ENCODE measurements at regions not wholly inside any gene's neighbourhood (a gene's known extent, or its start where the extent isn't known, plus 50 kb on each side); places are given as distances from the start of the nearest gene placed in this dataset.
A peak's percentile ranks its signal among the peaks of the same experiment; 100 is the strongest.

DNA sequence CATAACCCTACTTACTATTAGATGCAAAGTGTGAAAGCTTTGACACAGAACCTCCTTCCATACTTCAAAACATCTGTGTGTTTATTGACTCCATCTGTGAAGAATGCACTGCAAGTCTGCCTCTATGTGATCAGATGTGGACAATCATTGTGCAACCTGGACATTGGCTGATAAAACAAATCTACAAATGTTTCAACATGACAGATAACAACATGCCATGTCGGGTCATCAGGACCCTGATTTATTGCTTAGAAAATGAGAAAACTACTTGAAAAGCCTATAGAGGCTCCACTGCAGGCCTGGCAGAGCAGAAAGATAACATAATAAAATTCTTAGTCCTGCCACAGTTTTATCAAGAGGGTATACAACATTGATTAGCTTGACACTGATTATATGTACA, 1286.4 kb downstream of the GRIK2 start:
- DNase-seq = no peak

DNA sequence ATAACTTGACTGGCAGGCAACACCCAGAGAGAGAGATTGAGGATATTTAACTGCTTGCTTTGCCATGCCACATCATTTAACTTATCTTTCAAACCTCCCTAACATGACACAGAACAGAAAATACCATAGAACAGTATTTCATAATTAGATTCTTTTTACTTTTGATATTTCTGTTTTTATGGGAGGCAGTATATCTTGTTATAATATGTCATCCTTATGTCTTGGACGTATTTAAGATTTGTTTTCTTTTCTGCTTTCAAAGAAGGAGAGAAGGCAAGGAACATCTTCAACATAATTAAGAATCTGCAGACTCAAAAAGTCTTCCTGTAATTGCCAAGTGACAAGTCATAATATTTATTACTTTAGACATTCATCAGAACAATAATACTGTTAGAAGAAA, 1283.7 kb downstream of the GRIK2 start:
- DNase-seq = no peak

DNA sequence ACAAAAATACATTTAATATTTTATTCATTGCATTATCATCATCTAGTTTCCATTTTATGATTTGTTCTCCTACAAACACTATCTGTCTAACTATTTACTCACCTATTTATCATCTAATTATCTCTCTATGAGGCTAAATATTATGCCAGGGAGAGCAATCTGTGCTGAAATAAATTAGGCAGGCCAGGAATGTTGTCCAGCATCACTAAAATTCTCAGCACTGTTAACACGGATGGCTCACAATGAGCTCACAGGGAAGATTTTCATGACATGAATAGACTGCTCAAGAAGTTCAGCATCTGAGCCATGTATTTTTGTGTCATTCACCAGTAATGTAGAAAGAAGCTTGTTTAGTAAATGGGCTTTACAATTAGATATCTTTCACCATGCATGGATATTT, 1277.2 kb downstream of the GRIK2 start:
- DNase-seq = no peak

DNA sequence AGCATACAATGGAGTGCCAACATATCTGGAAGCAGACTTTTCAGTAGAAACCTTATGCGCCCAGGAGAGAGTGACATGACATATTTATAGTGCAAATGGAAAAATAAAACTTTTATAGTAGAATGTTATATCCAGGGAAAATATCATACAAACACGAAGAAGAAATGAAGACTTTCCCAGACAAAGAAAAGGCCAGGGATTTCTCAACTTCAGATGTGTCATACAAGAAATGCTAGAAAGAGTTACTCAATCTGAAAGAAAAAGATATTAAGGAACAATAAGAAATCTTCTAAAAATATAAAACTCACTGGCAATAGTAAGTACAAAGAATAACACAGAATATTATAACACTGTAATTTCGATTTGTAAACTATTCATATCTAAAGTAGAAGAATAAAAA, 1269.3 kb downstream of the GRIK2 start:
- DNase-seq = no peak

DNA sequence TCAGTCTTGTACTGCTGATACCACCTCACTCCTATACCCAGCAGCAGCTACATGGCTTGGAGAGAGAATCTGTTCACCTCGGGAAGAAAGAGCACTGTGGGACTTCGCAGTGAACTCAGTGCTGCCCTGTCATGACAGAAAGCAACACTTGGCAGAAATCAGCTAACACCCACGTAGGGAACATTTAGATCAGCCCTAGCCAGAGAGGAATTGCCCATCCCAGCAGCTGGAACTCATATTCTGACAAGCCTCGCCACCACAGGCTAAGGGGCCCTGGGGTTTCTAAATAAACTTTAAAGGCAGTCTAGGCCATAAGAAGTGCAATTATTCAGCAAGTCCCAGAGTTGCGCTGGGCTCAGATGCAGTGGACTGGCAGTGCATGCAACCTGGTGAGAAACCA, 1266.8 kb downstream of the GRIK2 start:
- no peak for DNase-seq

DNA sequence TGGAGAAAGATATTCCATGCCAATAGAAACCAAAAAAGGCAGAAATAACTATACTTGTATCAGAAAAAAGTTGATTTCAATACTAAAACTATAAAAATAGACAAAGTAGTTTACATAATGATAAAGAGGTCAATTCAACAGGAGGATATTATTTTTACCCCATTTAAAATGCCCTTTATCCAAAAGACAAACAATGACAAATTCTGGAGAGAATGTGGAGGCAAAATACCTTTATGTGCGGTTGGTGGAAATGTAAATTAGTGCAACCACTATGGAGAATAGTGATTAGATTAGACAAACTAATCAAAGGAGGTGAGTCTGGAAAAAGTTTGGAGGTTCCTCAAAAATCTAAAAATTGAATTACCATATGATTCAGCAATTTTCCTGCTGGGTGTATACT, 1262.3 kb downstream of the GRIK2 start:
- DNase-seq = no peak

DNA sequence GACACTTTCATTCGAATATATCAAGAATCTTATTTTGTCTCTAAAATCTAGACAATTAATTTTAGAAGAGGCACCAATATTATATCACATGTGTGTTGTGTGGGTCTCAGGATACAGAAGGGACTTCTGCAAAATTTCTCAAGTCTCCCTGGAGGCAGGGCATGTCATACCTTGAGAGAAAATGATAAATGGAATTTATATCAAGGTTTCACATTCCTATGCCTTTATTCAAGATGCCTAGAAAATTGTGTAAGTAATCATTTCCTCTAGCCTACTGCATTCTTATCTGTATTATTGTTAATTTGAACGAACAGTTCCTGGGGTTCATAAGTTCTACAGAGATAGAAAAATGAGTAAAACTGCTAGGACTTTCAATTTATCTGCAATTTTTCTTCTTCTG, 1247.9 kb downstream of the GRIK2 start:
- no peak for DNase-seq

DNA sequence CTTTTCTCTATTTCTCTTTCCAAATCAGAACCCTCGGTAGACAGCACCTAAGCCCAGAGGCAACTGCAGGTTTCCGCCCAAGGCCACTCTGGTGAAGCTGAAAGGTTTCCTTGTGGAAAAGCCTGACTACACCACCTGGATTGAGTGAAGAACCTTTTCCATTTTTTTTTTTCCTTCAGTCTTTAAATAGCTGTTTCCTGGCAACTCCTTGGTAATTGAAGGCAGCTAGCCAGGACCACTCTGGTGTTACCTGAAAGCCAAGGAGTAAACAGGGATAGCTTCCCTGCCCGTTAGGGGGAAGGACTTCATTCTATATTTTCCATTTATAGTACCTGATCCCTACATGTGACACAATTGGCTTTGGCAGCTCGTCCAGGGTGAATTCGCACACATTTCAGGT, 1238.4 kb downstream of the GRIK2 start:
- DNase-seq = no peak

DNA sequence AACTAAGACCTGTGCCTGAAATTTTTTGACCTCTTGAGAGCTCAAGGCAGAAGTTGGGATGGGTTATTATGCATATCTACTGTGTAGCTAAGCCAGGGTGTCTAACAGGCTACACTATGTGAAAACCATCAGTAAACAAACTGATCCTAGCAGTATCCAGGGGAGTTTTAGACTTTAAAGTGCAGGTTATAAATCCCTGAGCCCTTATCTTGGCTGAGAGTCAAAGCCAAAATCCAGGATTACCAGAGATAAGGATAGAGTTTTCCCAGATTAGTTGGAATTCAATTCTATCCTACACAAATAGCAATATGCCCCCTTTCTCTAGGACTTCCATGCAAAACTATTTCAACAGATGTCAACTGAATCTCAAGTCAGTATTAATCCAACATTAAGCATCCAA, 1229.7 kb downstream of the GRIK2 start:
- no peak for DNase-seq

DNA sequence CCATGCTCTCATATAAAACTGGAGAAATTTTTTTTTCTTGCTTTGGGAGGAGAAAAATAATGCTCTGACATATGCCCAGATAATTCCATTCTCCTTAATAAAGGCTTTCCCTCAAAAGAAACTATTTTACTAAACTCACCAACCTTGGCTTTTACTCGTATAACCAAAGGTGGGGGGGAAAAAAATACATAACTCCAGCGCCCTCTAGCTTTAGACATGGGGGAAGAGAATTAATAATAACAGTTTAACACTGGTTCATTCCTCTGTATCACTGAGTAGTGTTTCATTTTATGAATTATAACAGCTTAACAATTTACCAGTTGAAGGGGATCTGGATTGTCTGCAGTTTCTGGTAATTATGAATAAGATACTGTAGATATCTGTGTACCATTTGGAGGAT, 1226.1 kb downstream of the GRIK2 start:
- DNase-seq = peak; percentile 15 to 34

DNA sequence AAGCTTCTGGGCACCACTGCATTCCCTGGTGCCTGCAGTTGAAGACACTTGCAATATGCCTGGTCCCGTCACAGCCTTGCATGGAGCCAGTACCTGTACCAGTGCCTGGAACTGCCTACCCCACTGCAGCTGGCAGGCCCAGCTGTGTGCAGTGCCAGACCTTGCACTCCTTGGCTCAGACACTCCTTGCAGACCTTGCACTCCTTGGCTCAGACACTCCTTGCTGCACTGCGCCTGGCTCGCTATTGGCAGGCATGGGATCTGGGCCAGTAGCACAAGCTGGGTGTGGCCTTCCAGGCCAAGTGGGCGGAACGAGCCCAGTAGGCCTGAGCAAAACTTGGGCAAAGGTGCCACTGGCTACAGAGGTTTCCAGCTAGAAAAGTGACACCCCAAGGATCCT, 1189.1 kb downstream of the GRIK2 start:
- no peak for DNase-seq

DNA sequence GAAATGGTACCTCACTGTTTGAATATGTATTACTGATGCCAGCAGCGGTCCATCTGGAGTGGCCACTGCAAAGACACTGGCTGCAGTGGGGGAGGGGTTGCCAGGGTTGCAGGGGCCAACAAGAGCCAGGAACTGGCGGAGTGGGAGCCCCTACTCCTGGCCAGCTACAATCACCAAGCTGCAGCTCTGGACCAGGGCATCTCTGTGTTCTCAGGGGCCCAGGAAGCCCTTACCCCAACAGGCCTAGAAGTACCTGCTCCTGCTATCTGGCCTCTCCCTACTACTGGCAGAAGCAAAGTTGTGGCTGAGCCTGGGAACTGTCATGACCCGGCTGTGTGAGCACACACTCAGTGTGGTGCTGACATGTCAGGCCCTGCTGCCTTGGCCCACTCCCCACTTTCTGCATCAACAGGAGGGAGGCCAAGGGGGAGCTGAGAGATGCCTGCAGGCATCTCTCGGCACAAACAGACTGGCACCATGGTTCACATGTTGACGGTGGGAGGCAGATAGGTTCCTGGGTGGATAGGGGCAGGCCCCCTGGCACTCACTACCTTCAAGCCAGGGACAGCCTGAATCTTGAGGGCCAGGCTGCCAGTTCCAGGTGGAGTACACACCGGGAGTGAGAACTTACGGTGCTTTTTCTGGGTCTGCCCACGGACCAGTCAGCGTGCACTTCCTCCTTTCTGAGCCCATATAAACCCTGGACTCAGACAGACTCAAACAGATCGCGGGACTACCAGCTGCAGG, 1188.0 kb downstream of the GRIK2 start:
- DNase-seq = no peak

DNA sequence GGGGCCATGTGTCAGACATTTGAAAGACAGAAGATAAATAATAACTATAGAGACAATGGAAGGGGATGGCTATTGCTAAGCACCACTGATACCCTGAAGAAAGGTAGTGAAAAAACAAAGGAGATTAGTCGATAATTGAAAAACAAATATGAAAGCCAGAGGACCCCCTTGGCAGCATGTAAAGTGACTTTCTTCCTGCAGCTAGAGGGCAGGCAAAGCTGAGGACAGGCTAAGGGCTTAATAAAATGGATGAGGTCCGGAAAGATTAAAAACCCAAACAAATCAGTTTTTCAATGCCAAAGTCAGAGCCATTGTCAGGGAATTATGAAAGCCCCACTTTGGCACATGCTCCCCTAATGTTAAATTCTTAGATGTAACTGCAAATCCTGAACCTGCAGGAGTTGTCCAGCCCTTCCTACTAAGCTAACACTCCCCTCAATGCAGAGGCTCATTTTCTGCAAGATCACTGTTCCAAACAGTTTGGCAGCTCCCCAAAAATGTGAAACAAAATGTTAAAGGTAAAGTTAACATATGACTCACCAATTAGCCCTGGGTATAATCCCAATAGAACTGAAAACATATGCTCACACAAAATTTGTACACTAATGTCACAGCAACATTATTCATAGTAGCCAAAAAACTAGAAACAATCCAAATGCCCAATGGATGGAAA, 1177.9 kb downstream of the GRIK2 start:
- DNase-seq = no peak

DNA sequence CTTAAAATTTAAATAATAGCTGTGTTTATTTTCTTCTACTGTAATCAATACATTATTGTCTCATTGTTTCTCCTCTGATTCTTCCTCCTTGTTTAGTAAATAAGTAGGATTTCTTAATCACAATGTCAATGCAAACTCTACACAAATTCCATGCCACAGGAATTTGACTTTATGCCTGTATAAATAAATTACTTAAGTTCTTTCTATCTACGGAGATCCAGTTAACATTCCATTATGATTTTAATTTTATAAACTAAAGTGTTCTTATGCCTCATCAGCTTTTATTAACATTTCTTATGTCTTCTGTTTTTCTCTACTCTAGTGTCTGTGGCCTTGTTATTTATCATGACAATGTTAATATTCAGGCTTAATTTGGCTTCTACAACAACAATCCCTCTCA, 1169.2 kb downstream of the GRIK2 start:
- no peak for DNase-seq

DNA sequence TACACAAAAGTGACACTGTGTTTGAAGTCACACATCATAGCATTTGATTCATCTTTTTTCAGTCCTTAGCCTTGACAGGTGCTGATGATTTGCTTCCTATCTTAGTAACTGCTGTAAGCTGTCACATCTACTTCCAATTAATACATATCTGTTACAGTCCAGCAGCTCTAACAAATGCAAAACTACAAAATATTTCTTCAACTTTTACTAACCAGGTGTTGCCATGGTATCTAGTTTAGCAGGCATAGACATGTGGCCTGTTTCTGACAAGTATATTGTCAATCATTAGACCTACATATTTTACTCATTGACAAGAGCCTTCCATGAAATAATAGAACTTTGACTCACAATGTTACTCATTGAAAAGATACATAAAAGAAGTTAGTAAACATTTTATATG, 1159.7 kb downstream of the GRIK2 start:
- no peak for DNase-seq

DNA sequence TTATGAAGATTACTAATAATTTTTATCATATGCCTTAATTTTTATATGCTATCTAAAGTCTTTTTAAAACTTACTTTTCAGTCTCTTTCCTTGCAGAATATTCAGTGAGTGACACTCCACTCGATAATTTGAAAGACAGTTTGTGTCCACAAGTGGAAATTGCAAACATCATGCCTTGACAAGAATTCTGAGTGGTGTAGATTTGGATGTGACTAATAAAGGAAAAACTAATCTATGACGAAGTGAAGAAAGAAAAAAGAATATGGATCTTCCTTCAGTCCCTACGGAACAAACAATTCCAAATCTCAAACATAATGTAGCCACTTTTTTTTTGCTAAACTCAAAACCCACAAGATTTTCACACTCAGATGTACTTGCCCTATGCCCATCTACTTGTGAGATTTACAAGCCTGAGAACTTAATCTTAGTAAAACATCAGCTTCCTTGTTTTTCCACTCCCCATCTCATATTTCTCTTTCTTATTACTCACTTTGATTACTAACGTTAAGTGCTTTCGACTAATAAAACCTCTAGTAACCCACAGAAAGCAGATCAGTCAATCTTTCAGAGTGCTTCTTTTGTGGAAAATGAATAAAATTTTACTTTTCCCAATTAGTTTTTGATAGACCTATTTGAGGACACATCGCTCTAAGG, 1155.8 kb downstream of the GRIK2 start:
- DNase-seq = no peak

DNA sequence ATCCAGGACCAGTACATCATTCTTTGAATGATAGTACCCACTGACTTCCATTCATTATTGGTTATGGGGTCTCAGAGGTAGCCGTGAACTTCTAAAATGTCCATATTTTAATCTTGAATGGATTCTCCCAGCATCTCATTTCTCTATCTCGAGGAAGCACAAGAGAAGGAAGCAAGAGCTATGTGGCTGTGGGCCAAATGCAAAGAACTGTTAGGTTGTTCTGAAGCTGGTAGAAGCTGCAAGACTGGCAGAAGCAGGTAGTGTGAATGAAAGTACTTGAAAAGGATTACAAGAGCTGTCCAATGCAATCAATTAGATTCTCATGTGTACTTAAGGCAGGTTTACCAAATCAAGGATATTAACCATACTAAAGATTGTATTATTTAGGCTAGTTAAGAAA, 1131.8 kb downstream of the GRIK2 start:
- no peak for DNase-seq

DNA sequence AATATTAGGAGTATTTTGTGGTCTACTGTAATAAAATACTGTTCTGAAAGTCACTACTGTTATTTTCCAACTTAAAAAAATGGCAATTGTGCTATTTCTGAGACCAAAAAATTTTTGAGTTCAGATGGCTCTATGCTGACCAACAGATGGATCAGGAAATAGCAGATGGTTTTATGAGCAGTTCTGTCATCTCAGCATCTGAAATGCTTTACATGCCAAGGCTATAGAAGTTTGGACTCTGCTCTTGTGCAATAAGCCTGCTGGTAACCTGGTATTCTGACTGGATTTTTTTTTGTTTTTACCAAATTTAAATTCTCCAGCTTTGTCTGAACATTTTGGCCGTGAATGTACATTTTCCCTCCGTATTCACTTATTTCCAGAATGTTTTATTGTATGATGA, 1127.5 kb downstream of the GRIK2 start:
- DNase-seq = no peak

DNA sequence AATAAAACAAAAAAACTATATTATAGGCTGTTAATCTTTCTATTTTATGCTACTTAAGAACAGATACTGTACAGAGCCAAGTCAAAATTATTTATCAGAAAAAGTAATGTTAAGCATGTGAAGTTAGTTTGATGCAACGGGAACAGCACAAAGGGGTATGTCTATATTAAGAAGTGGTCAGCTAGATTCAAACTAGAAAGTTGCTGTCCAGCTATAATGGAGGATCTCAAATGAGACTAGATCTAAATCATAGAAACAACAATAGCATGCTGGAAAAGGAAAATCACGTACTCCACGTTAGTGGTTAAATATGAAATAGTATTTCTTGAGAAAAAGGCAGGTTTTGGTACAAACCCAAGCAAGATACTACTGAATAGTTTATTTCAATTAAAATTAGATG, 1124.0 kb downstream of the GRIK2 start:
- DNase-seq = no peak

DNA sequence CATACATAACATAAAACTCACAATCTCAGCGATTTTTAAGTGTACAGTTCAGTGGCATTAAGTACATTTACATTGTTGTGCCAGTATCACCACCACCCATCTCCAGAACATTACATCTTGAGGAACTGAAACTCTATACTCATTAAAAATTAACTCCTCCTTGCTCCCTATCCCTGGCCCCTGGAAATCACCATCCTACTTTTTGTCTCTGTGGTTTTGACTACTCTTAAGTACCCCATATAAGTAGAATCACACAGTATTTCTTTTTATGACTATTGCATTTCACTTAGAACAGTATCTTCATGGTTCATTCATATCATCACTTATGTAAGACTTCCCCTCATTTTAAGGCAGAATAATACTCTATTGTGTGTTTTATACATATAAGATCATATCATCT, 1108.1 kb downstream of the GRIK2 start:
- DNase-seq = no peak

DNA sequence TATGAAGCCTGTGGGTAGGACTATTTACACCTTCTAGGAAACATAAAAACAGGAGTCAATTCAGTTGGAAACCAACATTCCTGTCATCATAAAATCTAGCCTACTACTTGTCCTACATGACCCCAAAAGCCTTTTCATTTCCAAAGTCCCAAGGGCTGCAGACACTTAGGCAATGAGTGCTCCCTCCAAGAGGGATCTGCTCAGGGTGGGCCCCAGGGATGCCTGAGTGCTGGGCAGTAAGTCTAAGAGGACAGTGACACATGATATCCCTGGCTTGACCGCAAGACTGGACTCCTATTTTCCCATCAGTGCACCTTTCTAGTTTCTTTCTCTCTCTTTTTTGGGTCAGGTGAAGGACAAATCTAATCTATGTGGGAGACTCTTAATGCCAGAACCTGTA, 1101.3 kb downstream of the GRIK2 start:
- no peak for DNase-seq

DNA sequence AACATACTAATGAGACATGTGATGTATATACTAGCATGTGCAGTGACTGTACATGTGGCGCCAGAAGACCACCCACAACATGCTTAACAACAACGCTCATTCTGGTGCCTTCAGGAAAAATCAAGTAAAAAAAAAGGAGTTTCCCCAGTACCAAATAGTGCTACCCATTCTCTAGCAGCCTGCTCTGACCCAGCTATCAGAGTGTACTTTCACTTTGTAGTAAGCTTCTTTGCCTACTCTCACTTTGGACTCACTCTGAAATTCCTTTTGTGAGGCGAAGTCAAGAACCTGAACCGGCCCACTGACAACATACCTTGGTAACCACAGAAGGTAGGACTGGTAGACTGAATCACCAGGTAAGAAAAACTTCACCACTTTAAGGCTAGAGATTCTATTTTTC, 1100.0 kb downstream of the GRIK2 start:
- DNase-seq = no peak

DNA sequence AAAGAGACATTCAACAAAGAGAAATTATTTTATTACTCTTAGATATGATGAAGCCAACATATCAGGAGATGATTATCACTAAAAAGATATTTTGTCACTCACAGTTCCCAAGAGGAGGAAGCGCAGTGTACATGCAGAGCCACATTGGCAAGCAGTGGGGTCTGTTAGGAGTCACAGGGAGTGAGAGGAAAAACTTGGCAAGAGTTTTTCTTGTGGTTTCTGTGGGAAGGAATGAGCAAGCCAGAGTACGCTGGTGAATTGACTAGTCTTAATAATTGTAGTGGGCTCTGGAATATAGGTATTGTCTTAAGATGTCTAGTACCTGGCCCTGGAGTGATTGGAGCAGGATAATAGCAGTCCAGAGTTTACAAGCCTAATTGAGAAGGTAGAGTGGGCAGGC, 1095.2 kb downstream of the GRIK2 start:
- DNase-seq = no peak

DNA sequence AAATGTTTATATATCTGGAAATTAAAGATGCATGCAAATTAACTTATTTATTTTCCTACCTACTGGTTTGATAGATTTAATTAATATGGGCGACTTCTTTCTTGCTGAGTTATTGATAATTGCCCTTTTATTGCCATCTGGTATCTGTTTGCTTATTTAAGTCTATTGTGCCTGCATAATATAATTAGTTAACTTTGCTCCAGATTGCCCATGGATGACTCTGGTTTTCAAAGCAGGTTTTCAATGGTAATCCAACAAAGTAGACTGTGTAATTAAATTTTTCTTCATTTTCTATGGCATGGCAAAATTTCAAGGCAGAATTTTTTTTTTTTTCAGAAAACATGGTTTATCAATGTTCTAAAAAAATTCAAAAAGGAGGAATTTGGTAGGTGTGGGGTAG, 1092.0 kb downstream of the GRIK2 start:
- no peak for DNase-seq

All from AML-193 (cell line).